Heart right ventricle (tissue), 16 donors: ENCODE measurements at regions not wholly inside any gene's neighbourhood (a gene's known extent, or its start where the extent isn't known, plus 50 kb on each side); places are given as distances from the start of the nearest gene placed in this dataset.

ENCODE experiments used
- ATAC-seq, 8 donors: fragments of 200-7000 bp; cut with Tn5 transposase; one replicate each; pipeline ENCODE4 v1.9.1; 2020; ENCODE audit warnings: mild to moderate bottlenecking in 8 of 8, moderate library complexity in 8 of 8, moderate number of reproducible peaks in 1 of 8
- DNase-seq, 2 donors: peaks; one replicate each; pipeline ENCODE4 v3.0.0-alpha.2; 2020
- H3K27ac ChIP-seq, 10 donors: fragments of 200-600 bp; sonication (generic) in 2 of 10; one replicate each; pipeline versions ENCODE4 v1.5.0 to v1.8.0; 2020 to 2022; ENCODE audit warnings: mild to moderate bottlenecking in 3 of 10
- H3K27me3 ChIP-seq, 7 donors: fragments of 200-600 bp; one replicate each; pipeline ENCODE4 v1.8.0; 2021 to 2022; ENCODE audit warnings: mild to moderate bottlenecking in 2 of 7
- H3K36me3 ChIP-seq, 9 donors: fragments of 200-600 bp; sonication (generic) in 1 of 9; one replicate each; pipeline versions ENCODE4 v1.5.0 to v1.8.0; 2020 to 2022; ENCODE audit warnings: mild to moderate bottlenecking in 2 of 9
- H3K4me1 ChIP-seq, 9 donors: fragments of 200-600 bp; sonication (generic) in 1 of 9; one replicate each; pipeline versions ENCODE4 v1.5.0 to v1.8.0; 2020 to 2022; ENCODE audit warnings: mild to moderate bottlenecking in 4 of 9
- H3K4me3 ChIP-seq, 10 donors: fragments of 200-600 bp; sonication (generic) in 2 of 10; one replicate each; pipeline versions ENCODE4 v1.5.0 to v1.8.0; 2020 to 2022; ENCODE audit warnings: mild to moderate bottlenecking in 7 of 10, moderate library complexity in 2 of 10
- H3K9me3 ChIP-seq, 11 donors: fragments of 200-600 bp in 10 of 11; sonication (generic) in 2 of 11; one replicate each; pipeline versions ENCODE4 v1.5.0 to v1.8.0; 2013 to 2022; ENCODE audit warnings: mild to moderate bottlenecking in 2 of 11, control low read depth in 1 of 11, moderate library complexity in 1 of 11
- WGBS, 2 donors: extraction: QIAGEN DNeasy Blood & Tissue Kit; methylation state at CpG; one replicate each; pipeline ENCODE4 v1.1.7; 2013; ENCODE audit warnings: inconsistent platforms in 1 of 2; 5-methylcytosine and 5-hydroxymethylcytosine counted together
- intact Hi-C, 10 donors: fragments of 100-400 bp; cut with DNase I; formaldehyde crosslinking; loops; one replicate each; pipeline versions ENCODE4 v1.11.1 to v1.14.2; 2022
- TF ChIP-seq, protein P1 (sequence below), 9 donors: fragments of 200-600 bp; sonication (generic) in 2 of 9; IDR thresholded peaks; one replicate each; pipeline versions ENCODE4 v1.5.0 to v1.8.0; 2021 to 2022; ENCODE audit warnings: antibody characterized with exemption in 9 of 9, mild to moderate bottlenecking in 5 of 9, moderate library complexity in 1 of 9
- donor health status: Arrhythmogenic right ventricular cardiomyopathy.
- donor health status: ischemic (EF 13 %, LVEDD 7.1; RV severe dilation, severe dysfunction).
- donor health status: healthy with polysubstance abuse.
- donor health status: DM: no; HTN: yes; CAD: no.
- donor health status: DM: no; HTN: no; CAD: no.
- donor health status: ischemic (EF 25% LVEDD 6.9; RV normal size, moderate dysfunction).
- donor health status: ischemic (EF 25% LVEDD 5.7; RV mildly dilated, moderate dysfunction).
- donor health status: healthy.
- donor health status: DM: yes; HTN: yes; CAD: no.
- donor health status: Ischemic cardiomyopathy.
- donor health status: ischemic (EF 35%, LVEDD 5.7; RV mildly dilated, moderate dysfunction).
- donor health status: nonischemic (EF 11% LVEDD 7.7; RV severe dilation, severe dysfunction).
- donor health status: DM: yes; HTN: yes; CAD: no.
- donor health status: PGD.
- donor health status: ischemic (EF 29% LVEDD 5.4; RV normal size, mild dysfunction).
- donor health status: nonischemic (EF 23%, LVEDD 6.1; RV moderate dilation, normal function).

DNA sequence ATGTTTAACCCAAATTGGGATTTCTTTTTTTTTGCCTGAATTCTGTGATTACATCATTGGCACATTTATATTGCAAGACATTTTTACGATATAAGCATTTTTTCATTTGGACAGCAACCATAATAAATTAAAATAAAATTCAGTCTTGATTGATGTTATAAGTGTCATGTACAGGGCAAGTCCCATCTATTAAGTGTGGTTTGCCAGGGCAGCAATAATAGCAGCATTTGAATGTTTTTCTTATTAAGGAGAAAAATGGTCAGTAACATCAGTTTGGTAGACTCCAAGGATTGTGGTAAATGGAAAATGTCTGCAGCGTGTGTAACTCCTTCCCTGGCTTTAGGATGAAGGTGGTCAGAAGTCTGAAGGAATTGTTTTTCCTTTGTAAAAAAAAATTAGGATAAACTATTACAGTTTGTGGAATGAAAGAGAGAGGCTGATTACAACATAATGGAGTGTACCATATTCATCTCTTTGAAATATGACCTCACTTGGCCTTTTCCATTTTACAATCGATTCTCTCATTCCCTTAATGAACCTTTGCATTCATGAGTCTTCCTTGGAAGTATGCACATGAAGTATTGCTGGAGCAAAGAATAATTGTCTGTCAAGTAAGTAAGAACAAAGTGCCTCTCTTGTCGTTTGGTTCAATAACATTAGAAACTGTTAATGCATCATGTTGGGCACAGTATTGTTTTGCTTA, 405.4 kb upstream of the THRB start:
- ATAC-seq (no peak), DNase-seq (no peak)
- TF ChIP-seq, protein P1, sequence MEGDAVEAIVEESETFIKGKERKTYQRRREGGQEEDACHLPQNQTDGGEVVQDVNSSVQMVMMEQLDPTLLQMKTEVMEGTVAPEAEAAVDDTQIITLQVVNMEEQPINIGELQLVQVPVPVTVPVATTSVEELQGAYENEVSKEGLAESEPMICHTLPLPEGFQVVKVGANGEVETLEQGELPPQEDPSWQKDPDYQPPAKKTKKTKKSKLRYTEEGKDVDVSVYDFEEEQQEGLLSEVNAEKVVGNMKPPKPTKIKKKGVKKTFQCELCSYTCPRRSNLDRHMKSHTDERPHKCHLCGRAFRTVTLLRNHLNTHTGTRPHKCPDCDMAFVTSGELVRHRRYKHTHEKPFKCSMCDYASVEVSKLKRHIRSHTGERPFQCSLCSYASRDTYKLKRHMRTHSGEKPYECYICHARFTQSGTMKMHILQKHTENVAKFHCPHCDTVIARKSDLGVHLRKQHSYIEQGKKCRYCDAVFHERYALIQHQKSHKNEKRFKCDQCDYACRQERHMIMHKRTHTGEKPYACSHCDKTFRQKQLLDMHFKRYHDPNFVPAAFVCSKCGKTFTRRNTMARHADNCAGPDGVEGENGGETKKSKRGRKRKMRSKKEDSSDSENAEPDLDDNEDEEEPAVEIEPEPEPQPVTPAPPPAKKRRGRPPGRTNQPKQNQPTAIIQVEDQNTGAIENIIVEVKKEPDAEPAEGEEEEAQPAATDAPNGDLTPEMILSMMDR (IDR thresholded peaks at IDR 0.05) = no peak
- Histone ChIP-seq H3K4me1 (no peaks in the 10 kb centered on the region), H3K36me3 (no peaks in the 10 kb centered on the region), H3K27ac (no peak overlapping the region), H3K9me3 (peaks cover 0 to 6% (median 0%) of the 10 kb centered on the region in 11 donors), H3K4me3 (no peak overlapping the region), H3K27me3 (no peaks in the 10 kb centered on the region)
- intact Hi-C loops = no loop called here
- 84 to 85% methylated on average over 4 of the region's 4 CpGs for WGBS, 2 donors

DNA sequence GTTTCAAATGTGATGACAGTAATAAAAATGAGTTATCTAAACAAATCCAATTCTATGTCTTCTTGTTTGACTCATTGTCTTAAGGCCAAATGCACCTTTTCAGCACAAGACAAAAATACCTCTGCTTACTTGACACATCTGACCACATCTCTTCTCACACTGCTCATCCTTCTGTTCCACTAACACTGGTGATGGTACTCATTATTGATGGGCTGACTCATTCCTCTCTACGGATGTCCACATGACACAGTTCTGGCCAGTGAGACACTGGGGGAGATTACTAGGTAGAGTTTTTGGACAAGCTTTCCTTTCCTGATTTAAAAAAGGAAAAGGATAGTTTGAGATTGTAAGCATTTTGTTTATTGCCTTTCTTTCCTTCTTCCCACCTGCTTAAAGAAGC, 410.6 kb upstream of the THRB start:
- ATAC-seq (no peak), DNase-seq (no peak)
- no peaks in the 10 kb centered on the region for H3K36me3 ChIP-seq
- intact Hi-C loops = no loop called here
- TF ChIP-seq, protein P1 (IDR thresholded peaks at IDR 0.05) = no peak
- H3K27me3 ChIP-seq = no peaks in the 10 kb centered on the region
- peaks cover 0 to 6% (median 0%) of the 10 kb centered on the region in 11 donors for H3K9me3 ChIP-seq
- H3K4me1 ChIP-seq = no peaks in the 10 kb centered on the region
- no peak overlapping the region for H3K4me3 ChIP-seq
- no peak overlapping the region for H3K27ac ChIP-seq
- 92 to 96% methylated on average over 1 of the region's 1 CpG for WGBS, 2 donors

DNA sequence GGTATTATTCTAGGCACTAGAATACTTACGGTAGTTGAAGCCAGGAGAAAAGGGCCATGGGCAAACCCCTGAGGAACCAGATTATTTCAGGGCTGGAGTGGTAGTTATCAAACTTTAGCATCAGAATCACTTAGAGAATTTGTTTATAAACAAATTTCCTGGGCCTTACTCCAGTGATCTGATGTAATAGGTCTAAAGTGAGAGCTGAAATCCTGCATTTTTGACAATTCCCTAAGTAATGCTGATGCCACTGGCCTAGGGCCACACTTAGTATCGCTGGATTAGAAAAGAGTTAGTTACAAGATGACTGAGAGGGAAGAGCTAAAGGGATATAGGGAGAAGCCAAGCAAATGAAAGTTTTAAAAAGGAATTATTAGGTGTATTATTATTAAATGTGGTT, 412.5 kb upstream of the THRB start:
- Histone ChIP-seq H3K4me3 (no peak overlapping the region), H3K9me3 (peaks cover 0 to 6% (median 0%) of the 10 kb centered on the region in 11 donors), H3K27ac (no peak overlapping the region), H3K27me3 (no peaks in the 10 kb centered on the region), H3K4me1 (no peaks in the 10 kb centered on the region), H3K36me3 (no peaks in the 10 kb centered on the region)
- DNase-seq = no peak
- ATAC-seq = no peak
- TF ChIP-seq, protein P1 (IDR thresholded peaks at IDR 0.05) = no peak
- intact Hi-C loops = no loop called here
- 85 to 87% methylated on average over 2 of the region's 2 CpGs for WGBS, 2 donors

DNA sequence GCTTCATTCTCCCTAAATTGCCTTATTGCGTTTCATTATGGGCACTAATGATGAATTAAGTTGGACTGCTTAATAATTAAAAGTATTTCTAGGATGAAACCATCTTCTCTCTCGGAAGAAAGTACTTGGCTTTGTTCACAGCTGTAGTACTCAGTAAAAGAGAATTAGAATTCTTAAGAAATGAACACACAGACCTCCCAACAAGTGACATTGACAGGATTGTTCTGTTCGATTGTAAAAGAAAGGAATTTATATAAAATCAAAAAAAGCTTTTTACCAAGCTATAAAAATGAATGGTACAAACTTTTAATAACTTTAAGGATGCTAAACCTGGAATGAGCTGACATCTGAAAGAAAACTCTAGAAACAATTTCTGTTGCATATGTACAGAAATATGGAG, 416.4 kb upstream of the THRB start:
- TF ChIP-seq, protein P1 (IDR thresholded peaks at IDR 0.05) = no peak
- Histone ChIP-seq H3K36me3 (no peaks in the 10 kb centered on the region), H3K27me3 (no peaks in the 10 kb centered on the region), H3K9me3 (no peaks in the 10 kb centered on the region), H3K4me3 (no peak overlapping the region), H3K27ac (no peak overlapping the region), H3K4me1 (no peaks in the 10 kb centered on the region)
- 86 to 89% methylated on average over 3 of the region's 3 CpGs for WGBS, 2 donors
- DNase-seq (no peak), ATAC-seq (no peak)
- intact Hi-C loops = no loop called here
